HG03196 (cell line): ENCODE measurements at regions not wholly inside any gene's neighbourhood (a gene's known extent, or its start where the extent isn't known, plus 50 kb on each side); places are given as distances from the start of the nearest gene placed in this dataset.
"Not testable (repeated sequence)": the region's sequence is repeated elsewhere in the genome, so short reads cannot be mapped to it uniquely, and the experiment has no call there.

ENCODE experiments used
- ATAC-seq: cut with Tn5 transposase; IDR thresholded peaks from one replicate; pipeline ENCODE4 v1.9.1; 2021; ENCODE audit not compliant: unreplicated experiment

DNA sequence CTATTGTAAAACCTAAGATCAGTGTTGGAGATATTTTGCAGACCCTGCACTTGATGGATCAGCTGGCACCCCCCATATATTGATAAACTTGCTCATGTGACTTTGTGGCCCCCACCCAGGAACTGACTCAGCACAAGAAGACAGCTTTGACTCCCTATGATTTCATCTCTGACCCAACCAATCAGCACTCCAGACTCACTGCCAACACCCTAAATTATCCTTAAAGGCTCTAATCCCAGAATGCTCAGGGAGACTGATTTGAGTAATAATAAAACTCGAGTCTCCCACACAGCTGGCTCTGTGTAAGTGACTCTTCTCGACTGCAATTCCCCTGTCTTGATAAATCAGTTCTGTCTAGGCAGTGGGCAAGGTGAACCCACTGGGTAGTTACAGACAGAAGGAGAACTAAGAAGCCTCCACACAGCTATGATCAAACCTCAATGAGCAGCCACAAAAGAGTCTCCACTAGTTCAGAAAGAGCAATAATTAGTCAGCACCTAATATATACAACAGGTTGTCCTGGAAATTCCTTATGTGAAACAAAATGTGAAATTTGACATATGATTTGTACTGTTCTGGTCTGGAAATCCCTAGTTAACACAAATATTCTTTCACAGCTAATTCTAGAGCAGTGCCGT is 52.2 kb downstream of the ACTL7B start:
- no peak for ATAC-seq

DNA sequence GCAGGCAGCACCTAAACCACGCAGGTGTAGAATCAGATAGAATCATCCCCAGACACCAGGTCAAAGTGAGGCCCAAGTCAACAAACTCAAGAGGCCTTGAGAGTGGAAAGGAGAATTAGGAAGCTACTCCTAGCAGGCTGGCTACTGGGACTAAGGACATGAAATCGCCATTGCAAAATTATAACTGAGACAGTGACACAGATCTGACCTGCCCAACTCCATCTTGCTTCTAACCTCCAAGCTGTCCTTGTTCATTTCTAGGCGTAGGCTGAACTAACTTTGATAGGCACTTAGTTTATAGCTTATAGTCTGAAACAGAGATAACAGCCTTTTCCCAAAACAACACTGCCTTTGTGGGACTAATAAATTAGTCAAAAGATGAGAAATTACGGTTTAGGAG is 52.8 kb downstream of the ACTL7B start:
- no peak for ATAC-seq

DNA sequence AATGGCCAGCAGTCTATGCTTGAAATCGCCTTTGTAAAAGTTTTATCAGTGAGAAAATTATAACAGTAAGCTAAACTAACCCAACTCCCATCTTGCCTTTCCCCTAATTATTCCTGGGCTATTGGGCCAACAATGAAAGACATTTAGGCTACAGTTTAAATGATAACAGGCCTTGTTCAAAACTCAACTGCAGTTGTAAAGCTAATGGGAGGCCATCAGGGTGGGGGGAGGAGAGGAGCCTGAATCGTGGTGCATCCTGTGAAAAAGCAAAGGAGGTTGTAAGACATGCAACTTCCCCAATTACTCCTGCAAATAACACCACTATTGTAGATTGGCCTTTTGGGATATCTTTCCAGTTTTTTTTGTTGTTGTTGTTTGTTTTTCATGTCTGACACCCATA is 53.8 kb downstream of the ACTL7B start:
- no peak for ATAC-seq

DNA sequence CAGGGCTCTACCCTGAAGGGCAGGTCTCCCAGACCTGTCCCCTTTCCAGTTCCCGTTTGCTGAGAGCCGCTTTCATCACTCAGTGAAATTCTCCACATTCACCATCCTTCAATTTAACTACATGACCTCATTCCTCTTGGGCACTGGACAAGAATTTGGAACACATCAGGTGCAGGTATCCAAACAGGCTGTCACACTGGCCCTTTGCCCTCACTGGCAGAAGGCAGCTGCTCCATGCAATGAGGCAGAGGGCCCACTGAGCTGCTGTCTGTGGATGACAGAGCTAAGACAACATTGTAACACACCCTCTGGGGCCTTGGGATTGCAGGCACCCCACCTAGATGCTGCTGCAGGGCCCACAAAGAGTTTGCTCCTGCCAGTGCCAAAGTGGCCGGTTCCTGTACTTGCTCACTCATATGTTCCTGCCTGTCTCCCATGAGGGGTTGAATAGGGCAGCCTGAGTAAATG is 55.1 kb downstream of the ACTL7B start:
- ATAC-seq: no peak

DNA sequence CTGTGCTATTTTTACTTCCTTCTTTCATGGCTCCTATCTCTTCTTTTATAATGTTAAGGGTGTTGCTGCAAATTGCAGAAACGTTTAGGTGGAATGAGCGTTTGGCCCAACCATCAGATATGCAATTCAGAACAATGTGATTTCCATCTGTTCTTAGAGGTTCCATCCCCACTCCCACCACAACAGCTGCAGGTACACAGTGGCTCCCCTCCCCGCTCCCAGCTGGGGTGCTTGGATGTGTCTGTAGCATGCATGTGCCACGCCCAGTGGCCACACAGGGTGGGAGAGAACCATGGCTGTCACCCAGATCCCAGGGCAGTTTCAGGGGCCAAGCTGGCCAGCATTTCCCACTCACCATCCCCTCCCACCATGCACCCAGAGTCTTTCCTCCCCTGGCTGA is 62.2 kb downstream of the ACTL7B start:
- no peak for ATAC-seq

DNA sequence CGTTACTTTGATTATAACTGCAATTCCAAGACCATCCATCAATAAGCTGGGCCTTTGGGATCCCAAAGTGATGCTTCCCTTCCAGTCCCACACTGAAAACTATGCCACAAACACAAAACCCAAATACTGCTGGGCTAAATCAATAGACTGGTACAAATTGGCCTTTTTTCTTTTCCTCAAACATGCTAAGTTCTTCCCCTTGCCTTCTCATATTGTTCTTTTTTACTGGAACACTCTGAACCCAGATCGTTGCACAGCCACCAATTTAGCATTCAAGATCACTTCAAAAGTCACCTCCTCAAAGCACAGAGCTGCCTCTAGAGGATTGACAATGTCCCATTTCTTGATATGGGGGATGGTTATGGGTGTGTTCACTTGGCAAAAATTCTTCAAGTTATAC is 66.0 kb downstream of the ACTL7B start:
- no peak for ATAC-seq

DNA sequence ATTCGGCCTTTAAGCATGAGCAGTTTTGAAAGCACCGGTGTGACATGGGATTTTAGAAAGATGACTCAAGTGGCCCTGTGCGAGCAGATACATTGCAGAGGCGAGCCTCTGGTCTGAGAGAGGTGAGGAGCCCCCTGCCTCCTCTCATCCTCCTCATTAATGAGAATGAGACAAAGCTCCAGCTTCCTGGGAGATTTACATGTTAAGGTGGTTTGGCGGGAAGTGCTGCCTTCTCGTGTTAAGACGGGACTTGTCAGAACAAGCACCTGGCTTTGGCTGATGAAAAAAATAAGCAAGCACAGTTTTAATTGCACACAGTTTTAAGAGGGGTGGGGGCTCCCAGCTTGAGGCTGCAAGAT is 68.1 kb downstream of the ACTL7B start:
- no peak for ATAC-seq

DNA sequence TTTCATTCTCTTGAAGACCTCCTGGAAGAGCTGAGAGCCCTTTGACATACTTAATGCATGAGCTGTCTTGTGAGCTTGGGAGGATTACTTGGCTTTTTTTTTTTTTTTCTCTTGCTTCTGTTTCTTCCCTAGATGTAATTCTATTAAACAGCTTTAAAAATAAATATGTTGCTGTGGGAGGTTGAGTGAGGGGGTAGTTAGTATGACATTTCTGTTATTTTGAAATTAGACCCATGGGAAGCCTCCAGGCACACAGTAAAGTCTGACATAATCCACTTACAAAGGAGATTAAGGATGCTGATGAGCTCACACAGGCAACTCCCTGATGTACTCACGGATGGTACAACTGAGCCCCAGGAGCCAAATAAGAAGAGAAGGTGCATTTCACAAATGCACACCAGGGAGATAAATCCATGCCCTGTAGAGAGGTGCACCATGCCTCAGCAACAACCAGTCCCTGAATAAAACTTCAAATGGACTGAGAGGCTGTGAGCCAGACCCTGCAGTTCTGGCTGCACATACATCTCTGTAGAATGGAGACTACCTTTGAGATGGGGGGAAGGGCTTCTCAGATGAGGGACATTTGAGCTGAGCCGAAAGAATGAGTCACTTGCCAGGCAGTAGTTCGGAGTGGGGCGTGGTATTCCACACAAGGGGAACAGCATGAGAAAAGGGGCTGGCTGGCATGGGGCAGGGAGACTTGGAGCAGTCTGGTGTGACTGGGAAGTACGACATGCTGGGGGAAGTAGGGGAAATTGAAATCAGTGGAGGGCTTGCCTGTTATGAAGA is 68.7 kb downstream of the ACTL7B start:
- ATAC-seq: no peak

DNA sequence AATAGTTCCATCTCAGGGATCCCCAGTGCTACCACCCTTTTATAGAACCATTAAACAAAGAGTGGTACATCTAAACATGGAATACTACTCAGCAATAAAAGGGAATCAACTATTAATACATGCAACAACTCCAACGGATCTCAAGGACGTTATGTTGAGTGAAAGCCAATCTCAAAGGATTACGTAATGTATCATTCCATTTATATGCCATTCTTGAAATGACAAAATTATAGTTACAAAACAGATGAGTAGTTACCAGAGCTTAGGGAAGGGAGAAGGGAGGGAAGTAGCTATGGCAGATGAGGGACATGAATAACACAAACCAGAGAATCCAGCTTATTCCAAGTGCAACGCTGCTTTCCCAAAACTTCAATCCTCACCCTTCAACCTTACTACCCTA is 69.5 kb downstream of the ACTL7B start:
- ATAC-seq: no peak

DNA sequence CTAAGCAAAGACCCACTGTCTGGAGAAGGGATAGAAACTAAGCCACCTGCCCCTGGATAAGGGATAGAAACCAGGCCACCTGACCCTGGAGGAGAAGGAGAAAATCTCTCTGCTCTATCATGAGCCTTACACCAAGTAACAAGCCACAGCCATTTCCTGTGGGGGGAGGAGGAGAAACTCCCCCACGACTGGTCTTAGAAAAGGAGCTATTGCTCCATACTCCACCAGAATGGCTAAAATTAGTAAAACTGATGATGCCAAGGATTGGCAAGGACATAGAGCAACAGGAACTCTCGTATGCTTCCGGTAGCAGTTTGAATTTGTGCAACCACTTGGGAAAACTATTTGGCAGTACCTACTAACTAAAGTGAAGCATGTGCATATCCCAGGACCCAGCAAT is 70.8 kb downstream of the ACTL7B start:
- ATAC-seq: no peak

DNA sequence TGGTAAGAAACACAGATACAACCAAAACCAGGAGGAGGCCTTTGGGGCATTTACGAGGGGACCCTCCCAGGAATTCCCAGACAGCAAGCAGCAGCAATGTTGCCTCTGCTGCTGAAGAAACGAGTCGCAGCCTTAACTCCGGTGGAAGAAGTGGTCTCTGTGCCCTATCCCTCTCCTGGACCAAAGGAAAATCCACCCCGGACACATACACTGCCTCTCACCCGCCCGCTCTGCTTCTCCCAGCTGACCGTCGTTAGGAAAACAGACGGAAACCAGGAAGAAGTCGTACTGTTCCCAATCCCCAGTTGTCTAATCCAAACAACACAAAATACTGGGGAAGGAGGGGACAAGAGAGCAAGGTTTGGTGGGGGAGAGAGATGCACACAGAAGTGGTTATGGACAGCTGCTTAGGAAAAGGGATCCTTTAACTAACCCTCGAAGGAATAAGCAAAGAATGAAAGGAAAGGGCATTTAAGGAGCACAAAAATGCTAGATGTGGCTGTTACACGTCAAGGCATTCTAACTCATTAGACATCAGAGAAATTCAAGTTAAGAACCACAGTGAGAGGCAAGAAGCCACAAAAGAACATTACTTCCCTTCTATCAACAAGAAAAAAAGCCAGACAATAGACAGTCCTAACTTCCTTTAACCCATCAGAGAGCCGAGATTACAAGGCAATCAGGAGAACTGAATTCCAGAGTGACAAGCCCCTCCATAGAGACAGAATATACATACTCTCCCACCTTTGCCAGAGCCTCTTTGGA is 71.9 kb downstream of the ACTL7B start:
- no peak for ATAC-seq

DNA sequence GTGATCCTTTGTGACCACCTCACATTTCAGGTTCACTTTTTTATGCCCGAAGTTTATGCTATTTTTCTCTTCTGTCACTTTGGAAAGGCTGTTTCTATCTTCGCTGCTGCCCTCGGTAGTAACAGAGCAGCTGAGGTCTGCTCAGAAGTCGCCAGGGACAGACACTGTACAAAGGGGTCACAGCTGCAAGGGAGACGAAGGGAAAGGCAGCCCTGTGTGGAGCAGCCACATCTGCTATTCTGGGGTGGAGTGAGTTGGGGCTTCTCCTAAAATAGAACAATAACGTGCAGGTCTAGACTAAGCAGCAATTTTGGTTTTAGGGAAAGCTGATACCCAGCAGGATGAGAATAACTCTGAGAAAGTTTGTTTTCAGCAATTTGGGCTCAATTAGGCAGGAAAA is 72.5 kb downstream of the ACTL7B start:
- no peak for ATAC-seq

DNA sequence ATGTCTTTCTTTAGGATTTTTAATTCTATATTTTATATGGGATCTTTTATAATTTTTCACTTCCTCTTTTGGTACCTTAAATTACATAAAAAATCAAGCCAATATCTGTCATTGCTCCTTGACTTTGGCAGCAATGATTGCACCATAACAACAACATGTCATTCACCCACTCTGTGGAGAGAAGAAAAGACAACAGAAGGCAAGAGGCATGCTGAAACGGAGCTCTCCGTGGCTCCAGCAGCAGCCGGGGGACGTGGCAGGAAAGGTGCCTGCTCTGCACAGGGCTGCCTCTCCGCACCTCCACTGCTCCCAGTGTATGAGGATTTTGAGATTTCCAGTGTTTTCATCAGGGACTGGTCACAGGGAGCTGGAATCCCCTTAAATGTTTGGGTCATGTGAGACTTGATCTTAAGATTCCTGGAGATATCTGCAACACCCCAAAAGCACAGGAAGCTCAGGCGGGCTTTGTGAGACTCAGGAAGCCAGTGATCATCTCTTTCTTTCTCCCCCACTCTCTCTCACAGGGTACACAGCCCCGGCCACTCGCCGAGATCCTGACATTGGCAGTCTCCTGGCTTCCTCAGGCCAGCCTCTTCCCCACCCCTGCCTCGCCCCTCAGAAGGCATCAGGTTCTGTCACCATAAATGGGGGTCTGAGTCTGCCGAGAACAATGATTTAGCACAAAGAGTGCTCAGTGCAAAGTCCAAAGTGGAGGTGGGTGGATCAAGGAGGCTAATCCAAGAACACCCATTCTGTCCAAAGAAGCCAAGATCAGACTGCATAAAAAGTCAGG is 74.6 kb downstream of the ACTL7B start:
- ATAC-seq: no peak

DNA sequence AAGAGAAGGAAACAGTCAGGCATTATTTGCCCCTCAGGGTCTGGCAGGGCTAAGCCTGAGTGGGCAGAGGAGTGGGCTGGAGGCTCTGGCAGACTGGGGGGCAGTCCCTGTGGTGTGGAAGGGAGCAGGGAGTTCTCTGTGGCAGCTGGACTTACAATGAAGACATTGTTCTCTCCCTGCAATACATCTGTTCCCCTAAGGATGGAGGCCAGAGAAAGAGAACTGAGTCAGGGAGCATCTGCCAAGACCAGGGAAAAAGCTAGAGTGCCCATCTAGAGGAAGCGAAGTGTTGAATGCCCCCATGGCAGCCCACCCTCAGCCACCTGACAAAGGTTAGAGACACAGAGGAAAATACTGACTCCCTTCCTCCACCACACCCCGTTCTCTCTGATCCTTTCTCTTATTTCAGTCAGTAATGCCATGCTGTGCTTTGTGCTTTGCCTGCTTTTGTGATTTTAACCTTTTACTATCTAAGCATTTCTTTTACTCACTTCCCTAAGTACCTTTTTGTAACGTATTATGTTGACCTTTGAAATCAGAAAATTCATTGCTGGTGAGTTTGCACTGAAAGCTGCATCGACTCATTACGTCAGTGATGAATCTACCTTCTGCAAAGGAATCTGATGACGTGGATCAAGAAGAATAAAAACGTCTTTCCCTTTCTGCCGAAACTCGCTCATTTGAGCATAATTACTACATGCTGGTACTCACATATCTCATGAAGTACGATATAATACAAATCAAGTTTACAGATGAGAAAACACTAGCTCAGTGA is 76.0 kb downstream of the ACTL7B start:
- no peak for ATAC-seq

DNA sequence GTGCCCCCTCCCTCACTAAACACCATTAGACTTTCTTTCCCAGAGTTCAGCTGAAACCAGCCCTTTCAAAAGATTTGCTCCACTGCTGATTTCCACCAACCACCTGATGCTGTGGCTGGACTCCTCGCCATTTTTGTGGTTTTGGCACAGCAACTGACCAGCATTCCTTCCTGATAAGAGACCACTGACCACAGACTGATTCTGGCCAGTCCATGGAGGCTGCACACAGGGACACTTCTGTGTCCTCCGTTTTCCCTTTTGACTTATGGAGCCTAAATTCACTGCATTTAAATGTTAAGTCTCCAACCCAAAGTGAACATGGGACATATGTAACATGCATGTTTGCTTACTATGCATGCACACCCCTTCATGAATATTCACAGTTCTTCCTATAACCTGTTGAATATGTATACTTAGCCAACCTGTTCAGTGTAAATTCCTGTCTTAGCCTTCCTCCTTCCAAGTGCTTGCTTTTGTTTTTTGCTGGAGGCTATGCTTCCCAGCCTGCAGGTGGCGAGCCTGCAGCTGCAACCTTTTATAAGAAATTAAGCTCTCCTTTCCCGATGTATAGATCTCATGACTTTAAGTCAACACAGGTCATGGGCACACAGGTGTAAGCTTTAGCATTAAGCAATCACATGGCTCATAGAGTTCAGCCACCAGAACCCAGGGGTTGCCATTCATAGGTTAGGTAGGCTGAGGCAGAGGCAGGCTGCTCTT is 78.7 kb downstream of the ACTL7B start:
- ATAC-seq: no peak

DNA sequence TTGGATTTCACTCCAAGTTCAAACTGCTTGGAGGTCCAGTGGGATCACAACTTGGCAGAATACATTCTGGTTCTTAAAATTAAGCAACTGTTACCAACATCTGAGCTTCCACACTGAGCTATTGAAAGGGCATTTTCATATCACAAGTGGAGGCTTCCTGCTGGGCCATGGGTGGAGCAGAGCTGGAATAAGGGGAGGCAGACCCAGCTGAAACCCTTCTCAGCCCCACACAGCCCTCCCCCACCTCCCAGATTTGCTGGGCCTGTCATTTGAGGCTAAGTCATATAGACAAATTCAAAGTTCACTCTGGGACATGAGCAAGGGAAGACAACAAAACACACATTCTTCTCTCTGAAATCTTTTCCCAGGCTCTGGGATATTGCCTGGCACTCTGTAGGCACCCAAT is 79.9 kb downstream of the ACTL7B start:
- ATAC-seq: no peak

DNA sequence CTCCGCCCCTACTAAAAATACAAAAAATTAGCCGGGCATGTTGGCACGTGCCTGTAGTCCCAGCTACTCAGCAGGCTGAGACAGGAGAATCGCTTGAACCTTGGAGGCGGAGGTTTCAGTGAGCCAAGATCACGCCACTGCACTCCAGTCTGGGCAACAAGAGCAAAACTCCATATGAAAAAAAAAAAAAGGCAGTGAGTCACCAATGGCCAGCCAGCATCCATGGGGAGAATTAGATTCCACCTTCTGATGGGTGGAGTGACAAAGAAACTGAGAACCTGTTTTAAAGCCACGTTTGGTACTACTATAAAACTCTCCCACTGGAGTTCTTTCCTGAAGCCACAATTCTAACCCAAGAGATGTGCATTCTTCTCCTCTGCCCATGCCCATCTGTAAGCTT is 81.7 kb downstream of the ACTL7B start:
- ATAC-seq: not testable (repeated sequence)

DNA sequence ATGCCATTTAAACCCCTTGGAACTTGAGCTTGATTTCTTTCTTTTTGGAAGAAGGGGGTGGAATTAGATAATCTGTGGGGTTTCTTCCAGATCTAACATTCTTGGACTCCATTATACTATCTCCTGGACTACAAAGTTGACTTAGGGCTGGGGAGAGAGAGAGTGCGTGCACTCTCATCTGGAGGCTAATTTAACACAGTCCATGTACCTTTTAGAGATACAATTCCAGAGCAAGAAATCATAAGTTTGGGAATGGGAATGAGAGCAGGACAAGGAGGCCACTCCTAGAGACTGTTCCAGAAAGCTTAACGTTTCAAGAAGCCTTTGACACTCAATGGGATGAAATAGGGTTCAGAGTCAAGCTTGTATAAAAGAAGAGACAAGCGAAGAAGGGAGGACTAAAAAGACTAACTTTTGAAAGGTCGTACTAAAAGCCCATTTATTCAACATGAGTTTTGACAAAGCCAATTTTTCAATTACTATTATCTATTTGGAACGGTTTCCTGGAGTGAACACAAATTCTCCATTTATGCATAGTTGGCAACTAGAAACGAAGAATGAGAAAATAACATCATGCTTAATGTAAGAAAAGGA is 83.4 kb downstream of the ACTL7B start:
- no peak for ATAC-seq

DNA sequence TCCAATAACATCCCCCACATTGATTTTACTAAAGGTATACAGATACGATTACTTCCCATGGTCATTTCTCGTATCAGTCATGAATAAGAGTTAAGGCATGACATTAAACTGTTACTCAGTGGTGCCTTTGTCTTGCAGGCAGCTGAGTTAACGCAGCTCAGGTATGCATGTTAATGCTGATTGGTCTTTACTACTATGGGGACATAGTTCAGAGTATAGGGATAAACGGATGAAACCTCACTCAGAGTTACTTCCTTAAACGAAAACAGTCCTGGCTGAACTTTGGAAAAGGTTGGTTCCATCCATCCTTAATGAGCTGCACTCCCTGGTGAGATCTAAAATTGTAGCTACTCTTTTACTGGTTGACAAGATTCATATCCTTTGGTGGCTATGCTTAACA is 87.0 kb downstream of the ACTL7B start:
- ATAC-seq: no peak
